ENCODE measurements at regions not wholly inside any gene's neighbourhood (a gene's known extent, or its start where the extent isn't known, plus 50 kb on each side); places are given as distances from the start of the nearest gene placed in this dataset.

- TF ChIP-seq ZNF41 (CRISPR knock-in tag; conservative IDR thresholded peaks at IDR 0.05) (no peak), ZNF324 (CRISPR knock-in tag; IDR thresholded peaks at IDR 0.05) (no peak), RBM25 (IDR thresholded peaks at IDR 0.05; ENCODE audit: low read depth, low read length, severe bottlenecking) (no peak), MTA1 (IDR thresholded peaks at IDR 0.05; ENCODE audit: borderline replicate concordance) (no peak), TAF15 (IDR thresholded peaks at IDR 0.05; ENCODE audit: low read depth, low read length) (no peak), TCFL5 (CRISPR knock-in tag; conservative IDR thresholded peaks at IDR 0.05) (no peak), SP1 (CRISPR knock-in tag; IDR thresholded peaks at IDR 0.05) (no peak), GTF2B (IDR thresholded peaks at IDR 0.05; ENCODE audit: extremely low read depth, insufficient read length) (no peak), GABPB1 (CRISPR knock-in tag; IDR thresholded peaks at IDR 0.05) (no peak), CCAR2 (IDR thresholded peaks at IDR 0.05; ENCODE audit: low read depth, low read length) (no peak), CTCF (IDR thresholded peaks at IDR 0.05 in 2 of 3, conservative IDR thresholded peaks at IDR 0.05 in 1 of 3; ENCODE audit: insufficient read depth in 2 of 3, low read depth in 1 of 3, low read length in 3 of 3) (no peak), ZNF592 (IDR thresholded peaks at IDR 0.05) (no peak), PATZ1 (CRISPR knock-in tag; IDR thresholded peaks at IDR 0.05; ENCODE audit: borderline replicate concordance) (no peak)
Measured at GRCh38 chr4:129498626-129499025, 402.7 kb downstream of the C4orf33 start.
